ENCODE measurements at regions not wholly inside any gene's neighbourhood (a gene's known extent, or its start where the extent isn't known, plus 50 kb on each side); places are given as distances from the start of the nearest gene placed in this dataset.

DNA sequence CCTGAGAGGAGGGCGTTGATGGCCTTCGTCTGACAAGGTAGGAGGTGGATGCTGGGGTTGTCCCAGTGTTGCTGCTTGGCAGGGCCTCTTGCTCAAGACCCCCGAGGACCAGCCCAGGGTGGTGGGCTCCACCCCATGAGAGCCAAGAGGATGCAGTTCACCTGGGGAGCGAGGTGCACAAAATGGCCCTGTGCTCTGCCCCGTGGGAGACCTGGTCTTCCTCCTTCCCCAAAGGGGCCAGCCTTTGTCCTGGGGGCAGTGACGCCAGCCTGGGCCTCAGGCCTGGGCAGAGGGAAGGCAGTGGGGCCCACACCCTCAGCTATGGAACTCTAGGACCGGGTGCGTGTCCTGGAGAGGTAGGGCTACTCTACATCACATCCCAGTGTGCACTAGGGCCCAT is 1233.3 kb downstream of the TBC1D22A start:
- no peak overlapping the region for H3K9ac ChIP-seq (ENCODE audit: insufficient read length)
- H3K27ac ChIP-seq, result no peak overlapping the region
- DNase-seq (ENCODE audit: low read depth, low spot score), result no peak
- no peak overlapping the region for H3K4me3 ChIP-seq
- TF ChIP-seq EZH2 (IDR thresholded peaks at IDR 0.05) (no peak), FOXP2 (optimal IDR thresholded peaks at IDR 0.05; ENCODE audit: control extremely low read depth, extremely low read length, insufficient read depth) (no peak)
- H3K9me3 ChIP-seq (ENCODE audit: low read depth, low read length), result no peaks in the 10 kb centered on the region
- H3K36me3 ChIP-seq (ENCODE audit: insufficient read depth, low read length), result no peaks in the 10 kb centered on the region

- Histone ChIP-seq H3K9me3 (ENCODE audit: low read depth, low read length) (no peaks in the 10 kb centered on the region), H3K9ac (ENCODE audit: insufficient read length) (no peak overlapping the region), H3K27ac (no peak overlapping the region), H3K4me3 (no peak overlapping the region), H3K36me3 (ENCODE audit: insufficient read depth, low read length) (no peaks in the 10 kb centered on the region)
- TF ChIP-seq POLR2AphosphoS5 (IDR thresholded peaks at IDR 0.05; ENCODE audit: borderline replicate concordance, low read depth, low read length), result no peak
- no peak for TF ChIP-seq EZH2 (IDR thresholded peaks at IDR 0.05)
- no peak for TF ChIP-seq FOXP2 (optimal IDR thresholded peaks at IDR 0.05; ENCODE audit: control extremely low read depth, extremely low read length, insufficient read depth)
- DNase-seq (ENCODE audit: low read depth, low spot score), result no peak
Observed at GRCh38 chr22:47995264-47995627, 1232.8 kb downstream of the TBC1D22A start.

GRCh38 chr22:47994601-47995263 is 1232.3 kb downstream of the TBC1D22A start:
- Histone ChIP-seq H3K27ac (no peak overlapping the region), H3K36me3 (ENCODE audit: insufficient read depth, low read length) (no peaks in the 10 kb centered on the region), H3K9me3 (ENCODE audit: low read depth, low read length) (no peaks in the 10 kb centered on the region), H3K4me3 (no peak overlapping the region), H3K9ac (ENCODE audit: insufficient read length) (no peak overlapping the region)
- no peak for DNase-seq (ENCODE audit: low read depth, low spot score)
- no peak for TF ChIP-seq FOXP2 (optimal IDR thresholded peaks at IDR 0.05; ENCODE audit: control extremely low read depth, extremely low read length, insufficient read depth)
- no peak for TF ChIP-seq EZH2 (IDR thresholded peaks at IDR 0.05)
- no peak for TF ChIP-seq POLR2AphosphoS5 (IDR thresholded peaks at IDR 0.05; ENCODE audit: borderline replicate concordance, low read depth, low read length)

DNA sequence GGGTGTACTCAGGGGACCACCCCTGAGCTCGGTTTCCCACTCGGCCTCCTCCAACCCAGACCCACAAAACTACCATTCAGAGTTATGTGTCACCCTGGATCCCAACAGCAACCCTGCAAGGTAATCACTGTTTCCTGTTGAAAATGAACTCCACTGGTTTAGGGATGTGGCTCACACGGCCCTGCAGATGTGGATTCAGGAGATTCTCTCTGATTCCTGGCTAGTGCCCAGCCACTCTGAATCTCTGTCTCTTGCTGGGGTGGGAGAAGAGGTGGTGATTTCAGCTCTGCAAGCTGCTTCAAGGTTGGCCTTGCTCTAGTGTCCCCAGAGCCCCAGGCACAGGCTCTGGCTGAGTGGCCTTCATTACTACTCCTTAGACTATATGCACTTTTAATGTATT is 1231.6 kb downstream of the TBC1D22A start:
- H3K36me3 ChIP-seq (ENCODE audit: insufficient read depth, low read length), result no peaks in the 10 kb centered on the region
- no peak for DNase-seq (ENCODE audit: low read depth, low spot score)
- no peaks in the 10 kb centered on the region for H3K9me3 ChIP-seq (ENCODE audit: low read depth, low read length)
- no peak for TF ChIP-seq EZH2 (IDR thresholded peaks at IDR 0.05)
- TF ChIP-seq FOXP2 (optimal IDR thresholded peaks at IDR 0.05; ENCODE audit: control extremely low read depth, extremely low read length, insufficient read depth), result no peak
- TF ChIP-seq POLR2AphosphoS5 (IDR thresholded peaks at IDR 0.05; ENCODE audit: borderline replicate concordance, low read depth, low read length), result no peak
- no peak overlapping the region for H3K27ac ChIP-seq
- H3K9ac ChIP-seq (ENCODE audit: insufficient read length), result no peak overlapping the region
- H3K4me3 ChIP-seq, result no peak overlapping the region

DNA sequence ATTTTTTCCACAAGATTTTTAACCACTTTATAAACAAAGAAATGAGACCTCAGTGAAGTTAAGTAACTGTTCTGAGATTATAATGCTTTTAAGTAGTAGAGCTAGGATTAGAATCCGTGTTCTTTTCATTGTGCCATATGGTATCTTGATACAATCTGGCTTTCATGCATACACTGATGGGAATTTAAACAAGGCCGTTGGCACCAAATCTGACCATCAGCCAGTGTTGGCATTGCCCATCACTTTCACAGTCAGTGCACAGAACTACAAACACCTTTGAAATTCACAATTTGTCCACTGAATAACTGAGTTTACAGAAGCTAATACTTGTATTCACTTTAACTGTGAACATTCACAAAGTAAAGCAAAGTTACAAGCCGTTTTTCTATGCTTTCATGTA is 1228.0 kb downstream of the TBC1D22A start:
- H3K27ac ChIP-seq, result no peak overlapping the region
- TF ChIP-seq EZH2 (IDR thresholded peaks at IDR 0.05) (no peak), FOXP2 (optimal IDR thresholded peaks at IDR 0.05; ENCODE audit: control extremely low read depth, extremely low read length, insufficient read depth) (no peak), POLR2AphosphoS5 (IDR thresholded peaks at IDR 0.05; ENCODE audit: borderline replicate concordance, low read depth, low read length) (no peak)
- DNase-seq (ENCODE audit: low read depth, low spot score), result no peak
- H3K9ac ChIP-seq (ENCODE audit: insufficient read length), result no peak overlapping the region
- no peaks in the 10 kb centered on the region for H3K36me3 ChIP-seq (ENCODE audit: insufficient read depth, low read length)
- H3K4me3 ChIP-seq, result no peak overlapping the region
- no peaks in the 10 kb centered on the region for H3K9me3 ChIP-seq (ENCODE audit: low read depth, low read length)

GRCh38 chr22:47987885-47988515 is 1225.5 kb downstream of the TBC1D22A start:
- H3K9ac ChIP-seq (ENCODE audit: insufficient read length), result no peak overlapping the region
- H3K9me3 ChIP-seq (ENCODE audit: low read depth, low read length), result no peaks in the 10 kb centered on the region
- H3K27ac ChIP-seq, result no peak overlapping the region
- no peak overlapping the region for H3K4me3 ChIP-seq
- TF ChIP-seq EZH2 (IDR thresholded peaks at IDR 0.05) (no peak), POLR2AphosphoS5 (IDR thresholded peaks at IDR 0.05; ENCODE audit: borderline replicate concordance, low read depth, low read length) (no peak), FOXP2 (optimal IDR thresholded peaks at IDR 0.05; ENCODE audit: control extremely low read depth, extremely low read length, insufficient read depth) (no peak)
- no peak for DNase-seq (ENCODE audit: low read depth, low spot score)
- no peaks in the 10 kb centered on the region for H3K36me3 ChIP-seq (ENCODE audit: insufficient read depth, low read length)

GRCh38 chr22:47976219-47976618 is 1213.8 kb downstream of the TBC1D22A start:
- no peaks in the 10 kb centered on the region for H3K9me3 ChIP-seq (ENCODE audit: low read depth, low read length)
- no peak overlapping the region for H3K4me3 ChIP-seq
- no peaks in the 10 kb centered on the region for H3K36me3 ChIP-seq (ENCODE audit: insufficient read depth, low read length)
- TF ChIP-seq FOXP2 (optimal IDR thresholded peaks at IDR 0.05; ENCODE audit: control extremely low read depth, extremely low read length, insufficient read depth) (no peak), EZH2 (IDR thresholded peaks at IDR 0.05) (no peak), POLR2AphosphoS5 (IDR thresholded peaks at IDR 0.05; ENCODE audit: borderline replicate concordance, low read depth, low read length) (no peak)
- no peak overlapping the region for H3K9ac ChIP-seq (ENCODE audit: insufficient read length)
- H3K27ac ChIP-seq, result no peak overlapping the region
- no peak for DNase-seq (ENCODE audit: low read depth, low spot score)

GRCh38 chr22:47967831-47968230 is 1205.4 kb downstream of the TBC1D22A start:
- Histone ChIP-seq H3K36me3 (ENCODE audit: insufficient read depth, low read length) (no peaks in the 10 kb centered on the region), H3K27ac (no peak overlapping the region), H3K4me3 (no peak overlapping the region), H3K9me3 (ENCODE audit: low read depth, low read length) (no peaks in the 10 kb centered on the region), H3K9ac (ENCODE audit: insufficient read length) (no peak overlapping the region)
- TF ChIP-seq POLR2AphosphoS5 (IDR thresholded peaks at IDR 0.05; ENCODE audit: borderline replicate concordance, low read depth, low read length) (no peak), FOXP2 (optimal IDR thresholded peaks at IDR 0.05; ENCODE audit: control extremely low read depth, extremely low read length, insufficient read depth) (no peak), EZH2 (IDR thresholded peaks at IDR 0.05) (no peak)
- no peak for DNase-seq (ENCODE audit: low read depth, low spot score)

GRCh38 chr22:47966316-47966715 is 1203.9 kb downstream of the TBC1D22A start:
- no peaks in the 10 kb centered on the region for H3K36me3 ChIP-seq (ENCODE audit: insufficient read depth, low read length)
- H3K27ac ChIP-seq, result no peak overlapping the region
- H3K4me3 ChIP-seq, result no peak overlapping the region
- no peak for TF ChIP-seq FOXP2 (optimal IDR thresholded peaks at IDR 0.05; ENCODE audit: control extremely low read depth, extremely low read length, insufficient read depth)
- TF ChIP-seq EZH2 (IDR thresholded peaks at IDR 0.05), result no peak
- TF ChIP-seq POLR2AphosphoS5 (IDR thresholded peaks at IDR 0.05; ENCODE audit: borderline replicate concordance, low read depth, low read length), result no peak
- H3K9ac ChIP-seq (ENCODE audit: insufficient read length), result no peak overlapping the region
- no peak for DNase-seq (ENCODE audit: low read depth, low spot score)
- no peaks in the 10 kb centered on the region for H3K9me3 ChIP-seq (ENCODE audit: low read depth, low read length)
